ENCODE measurements at regions not wholly inside any gene's neighbourhood (a gene's known extent, or its start where the extent isn't known, plus 50 kb on each side); places are given as distances from the start of the nearest gene placed in this dataset.

GRCh38 chr13:112186091-112186490 is 119.1 kb downstream of the SOX1 start:
- no peak overlapping the region for H3K27ac ChIP-seq (ENCODE audit: low read length)
- H3K79me2 ChIP-seq (replicated peaks; ENCODE audit: insufficient read depth, low read length): no peaks in the 10 kb centered on the region

GRCh38 chr13:112187527-112188297 is 120.8 kb downstream of the SOX1 start:
- Histone ChIP-seq H3K9ac (ENCODE audit: low read length) (no peak overlapping the region), H3K36me3 (ENCODE audit: insufficient read depth, low read length) (no peaks in the 10 kb centered on the region), H3K9me2 (ENCODE audit: insufficient read depth, low read length) (no peaks in the 10 kb centered on the region), H3F3A (ENCODE audit: insufficient read depth, low read length, poor library complexity, severe bottlenecking) (no peaks in the 10 kb centered on the region), H3K4me3 (ENCODE audit: low read length) (no peak overlapping the region), H3K27ac (ENCODE audit: low read length) (no peak overlapping the region), H3K27me3 (ENCODE audit: insufficient read depth, low read depth, low read length) (no peaks in the 10 kb centered on the region), H3K4me2 (ENCODE audit: low read length) (no peak overlapping the region), H4K20me1 (ENCODE audit: insufficient read depth) (no peaks in the 10 kb centered on the region), H3K79me2 (replicated peaks; ENCODE audit: insufficient read depth, low read length) (no peaks in the 10 kb centered on the region), H2AFZ (ENCODE audit: low read depth, low read length) (no peak overlapping the region), H3K9me3 (ENCODE audit: low read length) (no peaks in the 10 kb centered on the region)
- TF ChIP-seq EP300 (conservative IDR thresholded peaks at IDR 0.05; ENCODE audit: poor library complexity, severe bottlenecking): no peak
- TF ChIP-seq EZH2 (IDR thresholded peaks at IDR 0.05; ENCODE audit: borderline replicate concordance, insufficient read depth, low read length, poor library complexity, severe bottlenecking): no peak
- TF ChIP-seq REST (IDR thresholded peaks at IDR 0.05; ENCODE audit: borderline replicate concordance): no peak
- TF ChIP-seq MXI1 (conservative IDR thresholded peaks at IDR 0.05; ENCODE audit: poor library complexity, severe bottlenecking): no peak
- no peak for TF ChIP-seq RAD21 (conservative IDR thresholded peaks at IDR 0.05)
- no peak for TF ChIP-seq CTCF (IDR thresholded peaks at IDR 0.05; ENCODE audit: poor library complexity, severe bottlenecking)
- TF ChIP-seq POLR2AphosphoS5 (IDR thresholded peaks at IDR 0.05): no peak
- TF ChIP-seq SMC3 (conservative IDR thresholded peaks at IDR 0.05; ENCODE audit: poor library complexity): no peak
- no peak for TF ChIP-seq TAF1 (IDR thresholded peaks at IDR 0.05; ENCODE audit: low read depth)

More at GRCh38 chr13:112186091-112186490, 119.1 kb downstream of the SOX1 start:
- Histone ChIP-seq H3F3A (ENCODE audit: insufficient read depth, low read length, poor library complexity, severe bottlenecking) (no peaks in the 10 kb centered on the region), H3K9ac (ENCODE audit: low read length) (no peak overlapping the region), H2AFZ (ENCODE audit: low read depth, low read length) (no peak overlapping the region), H3K4me3 (ENCODE audit: low read length) (no peak overlapping the region), H3K4me2 (ENCODE audit: low read length) (no peak overlapping the region), H3K36me3 (ENCODE audit: insufficient read depth, low read length) (no peaks in the 10 kb centered on the region), H4K20me1 (ENCODE audit: insufficient read depth) (no peaks in the 10 kb centered on the region), H3K9me3 (ENCODE audit: low read length) (no peaks in the 10 kb centered on the region), H3K9me2 (ENCODE audit: insufficient read depth, low read length) (no peaks in the 10 kb centered on the region), H3K27me3 (ENCODE audit: insufficient read depth, low read depth, low read length) (no peaks in the 10 kb centered on the region)
- TF ChIP-seq TAF1 (IDR thresholded peaks at IDR 0.05; ENCODE audit: low read depth) (no peak), EZH2 (IDR thresholded peaks at IDR 0.05; ENCODE audit: borderline replicate concordance, insufficient read depth, low read length, poor library complexity, severe bottlenecking) (no peak), EP300 (conservative IDR thresholded peaks at IDR 0.05; ENCODE audit: poor library complexity, severe bottlenecking) (no peak), RAD21 (conservative IDR thresholded peaks at IDR 0.05) (no peak), CTCF (IDR thresholded peaks at IDR 0.05; ENCODE audit: poor library complexity, severe bottlenecking) (no peak)

Data from neural cell (in vitro differentiated cells).